ENCODE measurements at regions not wholly inside any gene's neighbourhood (a gene's known extent, or its start where the extent isn't known, plus 50 kb on each side); places are given as distances from the start of the nearest gene placed in this dataset.
"Not testable (repeated sequence)": the region's sequence is repeated elsewhere in the genome, so short reads cannot be mapped to it uniquely, and the experiment has no call there.

DNA sequence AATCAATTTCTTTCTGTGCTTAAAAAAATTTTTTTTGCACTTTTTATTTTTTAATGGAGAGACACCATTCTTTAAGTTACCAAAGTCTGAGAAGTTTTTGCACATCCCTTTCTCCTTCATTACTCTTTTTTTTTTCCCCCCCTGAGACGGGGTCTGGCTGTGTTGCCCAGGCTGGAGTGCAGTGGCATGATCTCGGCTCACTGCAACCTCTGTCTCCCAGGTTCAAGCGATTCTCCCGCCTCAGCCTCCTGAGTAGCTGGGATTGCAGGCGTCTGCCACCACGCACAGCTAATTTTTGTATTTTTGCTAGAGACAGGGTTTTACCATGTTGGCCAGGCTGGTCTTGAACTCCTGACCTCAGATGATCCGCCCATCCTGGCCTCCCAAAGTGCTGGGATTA lies 104.3 kb downstream of the UTRN start:
- H3K4me3 ChIP-seq; H3K27ac ChIP-seq; H3K4me1 ChIP-seq (replicated peaks in 1 of 2); in situ Hi-C loops (cut with MboI; ENCODE audit: low pct_unique_long_range_greater_than_20kb in 2 of 9, low sequenced_read_pairs in 9 of 9, unreplicated experiment in 9 of 9); ATAC-seq (replicated peaks in 6 of 8): not testable (repeated sequence)
- 83 to 100% (median 100%) methylated on average over 1 to 5 of the region's 7 CpGs; no CpG with 5 or more reads in 1 of the 10 experiments for WGBS, 10 experiments

GRCh38 chr6:144390202-144390601 lies 105.1 kb downstream of the UTRN start:
- in situ Hi-C loops (cut with MboI; ENCODE audit: low pct_unique_long_range_greater_than_20kb in 2 of 9, low sequenced_read_pairs in 9 of 9, unreplicated experiment in 9 of 9), result no loop called here
- WGBS, 10 experiments, result 56 to 92% (median 73%) methylated on average over 4 to 5 of the region's 5 CpGs; no CpG with 5 or more reads in 2 of the 10 experiments
- no peak overlapping the region for H3K27ac ChIP-seq
- no peak overlapping the region for H3K4me3 ChIP-seq
- no peak for ATAC-seq (replicated peaks in 6 of 8)
- no peaks in the 10 kb centered on the region for H3K4me1 ChIP-seq (replicated peaks in 1 of 2)

DNA sequence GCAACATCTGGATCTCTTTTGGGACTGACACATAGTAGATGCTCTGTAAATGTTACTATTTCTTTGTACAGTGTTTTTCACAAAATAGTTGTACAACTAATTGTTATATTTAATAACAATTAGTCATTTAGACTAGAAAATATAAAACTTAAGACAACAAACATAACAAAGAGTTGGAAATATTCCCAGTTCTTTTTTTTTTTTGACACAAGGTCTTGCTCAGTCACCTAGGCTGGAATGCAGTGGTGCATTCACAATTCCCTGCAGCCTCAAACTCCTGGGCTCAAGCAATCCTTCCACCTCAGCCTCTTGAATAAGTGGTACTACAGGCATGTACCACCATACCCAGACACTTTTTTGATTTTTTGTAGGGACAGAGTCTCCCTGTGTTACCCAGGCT lies 105.8 kb downstream of the UTRN start:
- no peaks in the 10 kb centered on the region for H3K4me1 ChIP-seq (replicated peaks in 1 of 2)
- H3K4me3 ChIP-seq, result no peak overlapping the region
- ATAC-seq (replicated peaks in 6 of 8), result no peak
- in situ Hi-C loops (cut with MboI; ENCODE audit: low pct_unique_long_range_greater_than_20kb in 2 of 9, low sequenced_read_pairs in 9 of 9, unreplicated experiment in 9 of 9), result no loop called here
- no peak overlapping the region for H3K27ac ChIP-seq

DNA sequence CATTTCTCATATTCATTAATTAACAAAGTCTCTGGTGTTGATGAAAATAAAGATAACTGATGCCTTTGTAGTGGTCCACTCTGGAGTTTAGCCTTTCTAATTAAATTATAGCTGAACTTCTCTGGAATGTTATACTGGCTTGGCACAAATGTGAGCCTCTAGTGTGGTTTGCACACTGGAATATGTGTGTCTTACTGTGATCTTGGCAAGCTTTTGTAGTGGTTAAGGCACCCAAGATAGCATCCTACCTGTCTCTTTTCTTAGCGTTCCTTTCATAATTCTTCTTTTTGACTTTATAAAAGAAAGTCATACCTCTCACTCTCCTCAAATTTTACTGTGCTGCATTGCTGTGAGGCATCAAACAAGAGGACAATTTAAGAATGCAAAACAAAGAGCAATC lies 107.4 kb downstream of the UTRN start:
- in situ Hi-C loops (cut with MboI; ENCODE audit: low pct_unique_long_range_greater_than_20kb in 2 of 9, low sequenced_read_pairs in 9 of 9, unreplicated experiment in 9 of 9), result no loop called here
- WGBS, 10 experiments, result 88 to 100% (median 100%) methylated on average over 1 of the region's 1 CpG; no CpG with 5 or more reads in 4 of the 10 experiments
- no peak for ATAC-seq (replicated peaks in 6 of 8)
- H3K4me3 ChIP-seq, result no peak overlapping the region
- no peak overlapping the region for H3K27ac ChIP-seq
- H3K4me1 ChIP-seq (replicated peaks in 1 of 2), result no peaks in the 10 kb centered on the region

DNA sequence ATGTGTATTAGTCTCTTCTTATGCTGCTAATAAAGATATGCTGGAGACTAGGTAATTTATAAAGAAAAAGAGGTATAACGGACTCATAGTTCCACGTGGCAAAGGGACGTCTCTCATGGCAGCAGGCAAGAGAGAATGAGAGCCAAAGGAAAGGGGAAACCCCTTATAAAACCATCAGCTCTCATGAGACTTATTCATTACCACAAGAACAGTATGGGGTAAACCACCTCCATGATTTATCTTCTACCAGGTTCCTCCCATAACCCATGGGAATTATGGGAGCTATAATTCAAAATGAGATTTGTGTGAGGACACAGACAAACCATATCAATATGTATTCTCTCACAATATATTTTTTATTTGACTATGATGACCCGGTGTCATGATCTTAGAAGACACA lies 109.1 kb downstream of the UTRN start:
- 87 to 100% (median 97%) methylated on average over 1 to 4 of the region's 4 CpGs; no CpG with 5 or more reads in 2 of the 10 experiments for WGBS, 10 experiments
- Histone ChIP-seq H3K4me1 (replicated peaks in 1 of 2) (no peaks in the 10 kb centered on the region), H3K4me3 (no peak overlapping the region), H3K27ac (no peak overlapping the region)
- in situ Hi-C loops (cut with MboI; ENCODE audit: low pct_unique_long_range_greater_than_20kb in 2 of 9, low sequenced_read_pairs in 9 of 9, unreplicated experiment in 9 of 9), result no loop called here
- no peak for ATAC-seq (replicated peaks in 6 of 8)

DNA sequence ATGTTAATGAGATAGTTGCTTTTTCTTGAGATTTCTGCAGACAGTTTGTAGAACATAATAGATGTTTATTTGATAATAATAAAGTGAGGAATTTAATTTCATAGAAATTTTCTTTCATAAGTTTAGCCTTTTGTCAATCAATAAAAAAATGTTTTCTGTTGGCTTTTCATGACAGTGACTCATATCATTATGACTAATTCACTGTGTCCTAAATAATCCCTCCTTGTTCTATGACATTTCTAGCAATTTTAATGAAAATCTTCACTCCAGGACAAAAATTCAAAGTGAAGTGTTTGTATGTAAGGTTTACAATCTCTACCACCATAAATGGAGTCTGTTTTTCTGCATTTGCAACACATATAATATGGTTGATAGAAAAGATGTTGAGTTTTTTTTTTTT lies 109.9 kb downstream of the UTRN start:
- Histone ChIP-seq H3K4me1 (replicated peaks in 1 of 2) (no peaks in the 10 kb centered on the region), H3K4me3 (no peak overlapping the region), H3K27ac (no peak overlapping the region)
- ATAC-seq (replicated peaks in 6 of 8), result no peak
- in situ Hi-C loops (cut with MboI; ENCODE audit: low pct_unique_long_range_greater_than_20kb in 2 of 9, low sequenced_read_pairs in 9 of 9, unreplicated experiment in 9 of 9), result no loop called here

GRCh38 chr6:144395826-144396225 lies 110.7 kb downstream of the UTRN start:
- H3K4me1 ChIP-seq (replicated peaks in 1 of 2), result no peaks in the 10 kb centered on the region
- no peak overlapping the region for H3K4me3 ChIP-seq
- no peak for ATAC-seq (replicated peaks in 6 of 8)
- 86 to 100% (median 100%) methylated on average over 1 of the region's 1 CpG; no CpG with 5 or more reads in 4 of the 10 experiments for WGBS, 10 experiments
- in situ Hi-C loops (cut with MboI; ENCODE audit: low pct_unique_long_range_greater_than_20kb in 2 of 9, low sequenced_read_pairs in 9 of 9, unreplicated experiment in 9 of 9), result no loop called here
- H3K27ac ChIP-seq, result no peak overlapping the region

- Histone ChIP-seq H3K27ac (no peak overlapping the region), H3K4me3 (no peak overlapping the region), H3K4me1 (replicated peaks in 1 of 2) (no peaks in the 10 kb centered on the region)
- in situ Hi-C loops (cut with MboI; ENCODE audit: low pct_unique_long_range_greater_than_20kb in 2 of 9, low sequenced_read_pairs in 9 of 9, unreplicated experiment in 9 of 9), result no loop called here
- WGBS, 10 experiments, result 56 to 100% (median 88%) methylated on average over 1 to 4 of the region's 4 CpGs
- no peak for ATAC-seq (replicated peaks in 6 of 8)
Observed at GRCh38 chr6:144397141-144397540, 112.0 kb downstream of the UTRN start.

DNA sequence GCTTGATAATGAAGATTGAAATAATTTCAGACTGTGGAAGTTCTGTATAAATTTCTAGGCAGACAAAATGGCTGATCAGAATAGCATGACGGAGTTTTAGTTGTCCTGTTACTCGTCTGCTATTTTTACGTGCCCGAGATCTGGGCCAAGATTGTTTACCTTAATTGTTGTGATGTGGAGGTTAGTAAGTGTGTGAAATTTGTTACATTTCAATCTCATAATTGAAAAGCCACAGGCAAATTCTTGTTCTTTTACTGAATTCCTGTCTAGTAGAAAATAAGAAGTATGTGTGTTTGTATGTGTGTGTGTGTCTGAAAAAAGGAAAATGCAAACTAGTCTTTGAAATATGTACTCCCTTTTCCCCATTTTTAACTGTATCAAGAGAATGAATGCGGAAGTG lies 115.2 kb downstream of the UTRN start:
- Histone ChIP-seq H3K4me3 (no peak overlapping the region), H3K4me1 (replicated peaks in 1 of 2) (no peaks in the 10 kb centered on the region), H3K27ac (no peak overlapping the region)
- in situ Hi-C loops (cut with MboI; ENCODE audit: low pct_unique_long_range_greater_than_20kb in 2 of 9, low sequenced_read_pairs in 9 of 9, unreplicated experiment in 9 of 9), result no loop called here
- WGBS, 10 experiments, result 87 to 100% (median 96%) methylated on average over 1 to 5 of the region's 5 CpGs; no CpG with 5 or more reads in 1 of the 10 experiments
- no peak for ATAC-seq (replicated peaks in 6 of 8)

DNA sequence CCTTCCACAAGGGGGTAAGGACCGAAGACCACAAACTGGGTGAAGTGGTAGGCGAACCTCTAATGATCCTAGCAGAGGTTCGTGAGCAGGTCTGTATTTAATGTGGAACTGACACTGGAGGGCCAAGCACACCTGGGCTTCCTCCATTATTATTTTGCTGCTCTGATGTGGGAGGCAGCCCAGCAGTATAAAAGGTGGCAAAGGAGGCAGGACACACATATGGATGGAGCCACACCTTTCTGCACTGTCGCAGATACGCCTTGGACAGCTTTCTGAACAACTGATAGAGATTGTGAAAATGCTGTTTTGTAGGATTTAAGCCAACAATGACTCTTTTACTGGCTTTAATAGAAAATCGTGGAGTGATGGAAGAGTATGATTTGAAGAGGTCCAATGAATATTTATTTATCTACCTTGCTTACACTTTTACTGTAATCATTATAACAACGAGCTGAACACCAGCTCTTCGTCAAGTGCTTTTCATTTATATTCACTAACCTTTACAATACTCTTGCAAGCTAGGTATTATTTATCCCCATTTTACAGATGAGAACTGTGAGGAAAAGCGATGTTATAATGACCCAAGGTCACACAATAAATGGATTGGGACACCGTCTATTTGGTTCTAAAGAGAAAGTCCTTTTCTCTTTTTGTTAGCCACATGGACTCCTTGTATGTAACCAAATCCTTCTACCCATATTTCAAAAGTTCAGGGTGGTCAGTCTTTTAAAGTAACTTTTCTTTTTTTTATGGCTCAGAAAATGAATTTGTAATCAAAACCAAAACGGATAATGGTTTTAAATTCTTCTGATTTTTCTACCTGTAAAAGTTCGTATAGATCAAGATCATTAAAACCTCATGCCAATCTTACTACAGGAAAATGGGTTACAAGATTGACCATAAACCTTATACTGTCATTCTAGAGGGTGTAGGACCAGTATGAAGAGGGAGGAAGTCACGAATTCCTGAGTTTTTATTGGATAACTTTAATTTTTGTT lies 116.9 kb downstream of the UTRN start:
- H3K4me3 ChIP-seq, result no peak overlapping the region
- in situ Hi-C loops (cut with MboI; ENCODE audit: low pct_unique_long_range_greater_than_20kb in 2 of 9, low sequenced_read_pairs in 9 of 9, unreplicated experiment in 9 of 9), result no loop called here
- H3K27ac ChIP-seq, result no peak overlapping the region
- no peaks in the 10 kb centered on the region for H3K4me1 ChIP-seq (replicated peaks in 1 of 2)
- WGBS, 10 experiments, result 91 to 98% (median 97%) methylated on average over 6 to 13 of the region's 13 CpGs
- ATAC-seq (replicated peaks in 6 of 8), result no peak

DNA sequence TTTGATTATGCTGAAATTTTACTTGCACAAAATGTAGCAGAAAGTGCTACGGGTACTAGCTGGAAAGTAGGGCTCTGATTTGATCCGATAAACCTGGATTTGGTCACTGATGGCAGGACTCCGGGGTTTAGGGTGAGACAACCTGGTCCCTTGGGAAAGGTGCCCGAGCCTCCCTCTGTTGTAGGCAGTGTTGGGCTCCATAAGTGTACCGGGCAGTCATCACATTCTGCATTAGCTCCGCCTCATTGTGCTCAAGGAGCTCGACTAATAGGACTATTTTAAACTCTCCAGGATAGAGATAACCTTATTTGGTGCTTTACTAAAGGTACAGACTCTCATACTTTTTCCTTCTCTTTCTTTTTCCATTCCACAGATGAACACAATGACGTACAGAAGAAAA lies 117.6 kb downstream of the UTRN start:
- no peaks in the 10 kb centered on the region for H3K4me1 ChIP-seq (replicated peaks in 1 of 2)
- H3K27ac ChIP-seq, result no peak overlapping the region
- ATAC-seq (replicated peaks in 6 of 8), result no peak
- no peak overlapping the region for H3K4me3 ChIP-seq
- 85 to 100% (median 93%) methylated on average over 1 to 7 of the region's 8 CpGs; no CpG with 5 or more reads in 1 of the 10 experiments for WGBS, 10 experiments
- in situ Hi-C loops (cut with MboI; ENCODE audit: low pct_unique_long_range_greater_than_20kb in 2 of 9, low sequenced_read_pairs in 9 of 9, unreplicated experiment in 9 of 9), result no loop called here

DNA sequence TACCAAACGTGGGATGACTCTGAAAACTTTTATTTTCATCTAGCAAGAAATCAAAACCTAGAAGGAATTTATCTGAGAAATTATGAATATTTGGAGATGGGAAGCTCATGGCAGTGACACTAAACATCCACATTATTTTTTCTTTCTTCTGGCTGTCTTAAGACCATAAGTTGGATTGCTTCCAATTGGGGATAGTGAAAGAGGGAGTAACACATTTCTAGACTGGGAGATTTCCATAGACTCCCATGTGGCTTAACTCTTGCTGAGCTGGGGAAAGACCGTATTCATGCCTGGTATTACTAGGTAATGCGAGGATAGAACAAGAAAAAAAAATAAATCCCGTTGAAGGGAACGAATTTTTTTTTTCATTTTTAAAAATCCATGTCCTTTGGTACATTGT lies 120.0 kb downstream of the UTRN start:
- H3K4me1 ChIP-seq (replicated peaks in 1 of 2), result no peaks in the 10 kb centered on the region
- peak in 3 of 8 experiments; percentile 41 to 82 (median 56) for ATAC-seq (replicated peaks in 6 of 8)
- no peak overlapping the region for H3K4me3 ChIP-seq
- 70 to 100% (median 81%) methylated on average over 2 to 5 of the region's 5 CpGs for whole genome bisulfite sequencing, 10 experiments
- no peak overlapping the region for H3K27ac ChIP-seq
- in situ Hi-C loops (cut with MboI; ENCODE audit: low pct_unique_long_range_greater_than_20kb in 2 of 9, low sequenced_read_pairs in 9 of 9, unreplicated experiment in 9 of 9), result no loop called here

- in situ Hi-C loops (cut with MboI; ENCODE audit: low pct_unique_long_range_greater_than_20kb in 2 of 9, low sequenced_read_pairs in 9 of 9, unreplicated experiment in 9 of 9), result no loop called here
- Histone ChIP-seq H3K4me3 (no peak overlapping the region), H3K27ac (no peak overlapping the region), H3K4me1 (replicated peaks in 1 of 2) (peaks cover 3% of the 10 kb centered on the region in 2 donors)
- 67 to 100% (median 98%) methylated on average over 1 to 3 of the region's 3 CpGs; no CpG with 5 or more reads in 2 of the 10 experiments for WGBS, 10 experiments
- no peak for ATAC-seq (replicated peaks in 6 of 8)
Observed at GRCh38 chr6:144406796-144407195, 121.7 kb downstream of the UTRN start.

GRCh38 chr6:144408161-144408560 lies 123.0 kb downstream of the UTRN start:
- Histone ChIP-seq H3K4me3 (no peak overlapping the region), H3K4me1 (replicated peaks in 1 of 2) (peaks cover 5% of the 10 kb centered on the region in 2 donors), H3K27ac (no peak overlapping the region)
- ATAC-seq (replicated peaks in 6 of 8), result no peak
- 50 to 100% (median 81%) methylated on average over 1 to 6 of the region's 6 CpGs for WGBS, 10 experiments
- in situ Hi-C loops (cut with MboI; ENCODE audit: low pct_unique_long_range_greater_than_20kb in 2 of 9, low sequenced_read_pairs in 9 of 9, unreplicated experiment in 9 of 9), result no loop called here

All from motor neuron (in vitro differentiated cells).